ENCODE measurements at regions not wholly inside any gene's neighbourhood (a gene's known extent, or its start where the extent isn't known, plus 50 kb on each side); places are given as distances from the start of the nearest gene placed in this dataset.

DNA sequence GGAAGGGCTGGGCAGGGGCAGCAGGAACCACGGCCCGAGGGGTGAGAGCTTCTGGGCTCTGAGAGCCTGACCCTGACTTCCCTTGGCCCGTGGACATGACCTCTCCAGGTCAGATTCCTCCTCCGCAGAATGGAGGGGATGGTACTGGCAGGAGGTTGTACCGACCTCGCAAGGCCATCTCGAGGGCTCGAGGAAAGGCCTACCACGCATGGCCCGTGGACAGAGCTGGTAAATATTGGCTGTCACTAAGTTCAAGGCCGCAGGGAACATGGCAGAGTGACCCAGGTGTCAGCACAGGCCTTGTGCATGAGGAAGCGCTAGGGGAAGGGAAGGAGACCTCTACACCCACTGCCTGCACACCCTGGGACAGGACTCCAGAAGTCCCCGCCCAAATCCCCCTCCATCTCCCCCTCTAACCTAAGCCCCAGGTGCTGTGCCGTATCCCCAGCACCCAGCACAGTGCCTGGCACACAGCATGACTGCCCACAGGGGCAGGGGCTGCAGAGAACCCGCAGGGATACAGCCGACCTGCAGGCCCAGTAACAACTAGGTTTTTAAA lies 54.9 kb upstream of the PPP2R5C start:
- no peak for DNase-seq (ENCODE audit: low spot score)

DNA sequence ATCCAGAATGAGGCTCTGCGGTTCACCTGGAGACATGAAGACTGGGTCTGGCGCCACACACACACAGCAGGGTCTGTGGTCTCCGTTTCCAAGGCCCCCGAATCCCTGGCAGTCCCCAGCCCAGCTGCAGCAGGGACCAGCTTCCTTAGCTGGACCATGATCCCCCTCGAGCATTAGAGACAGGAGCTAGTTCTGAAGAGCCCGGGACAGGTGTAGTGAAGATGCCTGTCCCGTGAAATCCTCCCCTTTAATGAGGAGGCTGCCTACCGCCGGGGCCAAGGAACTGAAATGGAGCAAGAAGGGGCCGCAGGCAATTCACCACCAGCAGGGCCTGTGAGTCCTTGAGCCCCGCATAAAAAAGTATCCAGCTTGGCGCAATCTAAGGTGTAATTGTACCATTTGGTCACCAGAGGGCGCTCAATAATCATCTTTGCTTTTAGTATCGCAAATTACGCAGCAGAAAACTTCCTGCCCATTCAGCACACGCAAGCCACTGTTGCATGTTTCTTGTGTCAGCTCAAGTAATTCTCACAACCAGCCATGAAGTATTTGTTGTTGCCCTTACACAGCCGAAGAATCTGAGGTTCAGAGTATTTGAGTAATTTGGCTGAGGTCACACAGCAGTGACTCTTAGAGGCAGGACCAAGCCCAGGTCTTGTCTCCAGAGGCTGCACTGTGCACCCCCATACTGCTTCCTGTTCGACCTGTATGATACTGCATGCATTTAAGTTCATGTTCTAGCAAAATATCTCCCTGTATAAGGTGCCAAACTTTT lies 54.3 kb upstream of the PPP2R5C start:
- DNase-seq (ENCODE audit: low spot score), result peak; percentile 65

DNA sequence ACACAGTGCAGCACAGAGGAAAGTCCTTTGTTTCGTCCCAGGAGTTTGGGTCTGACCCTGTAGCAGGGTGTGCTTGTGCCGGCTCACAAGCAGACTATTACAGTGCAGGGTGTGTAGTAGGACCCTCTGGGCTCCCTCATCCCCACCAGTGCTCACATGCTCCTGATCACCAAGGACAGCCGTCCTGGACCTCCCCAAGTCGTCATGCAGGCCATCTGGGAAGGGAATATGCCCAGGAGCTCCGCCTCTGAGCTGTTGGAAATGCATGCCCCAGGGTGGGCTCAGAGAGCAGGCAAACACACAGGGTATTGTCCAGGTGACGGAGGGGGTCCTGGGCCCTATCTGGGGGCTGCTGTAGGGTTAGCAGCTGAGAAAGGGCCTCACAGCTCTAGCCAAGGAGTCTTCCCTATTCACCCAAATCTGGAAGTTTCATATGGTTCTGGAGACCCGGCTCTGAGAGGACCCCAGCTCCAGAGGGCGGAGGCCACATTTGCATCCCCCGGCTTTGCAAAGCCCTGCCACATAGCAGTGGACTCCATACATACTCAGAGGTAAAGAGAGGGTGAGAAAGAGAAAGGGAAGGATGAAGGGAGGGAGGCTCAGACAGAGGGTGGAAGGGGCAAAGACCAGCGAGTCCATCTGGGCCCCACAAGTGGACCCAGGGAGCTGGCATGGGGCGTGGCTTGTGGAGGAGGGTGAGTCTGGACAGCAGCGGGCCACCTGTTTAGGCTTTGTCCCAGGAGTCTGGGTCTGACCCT lies 53.5 kb upstream of the PPP2R5C start:
- no peak for DNase-seq (ENCODE audit: low spot score)

DNA sequence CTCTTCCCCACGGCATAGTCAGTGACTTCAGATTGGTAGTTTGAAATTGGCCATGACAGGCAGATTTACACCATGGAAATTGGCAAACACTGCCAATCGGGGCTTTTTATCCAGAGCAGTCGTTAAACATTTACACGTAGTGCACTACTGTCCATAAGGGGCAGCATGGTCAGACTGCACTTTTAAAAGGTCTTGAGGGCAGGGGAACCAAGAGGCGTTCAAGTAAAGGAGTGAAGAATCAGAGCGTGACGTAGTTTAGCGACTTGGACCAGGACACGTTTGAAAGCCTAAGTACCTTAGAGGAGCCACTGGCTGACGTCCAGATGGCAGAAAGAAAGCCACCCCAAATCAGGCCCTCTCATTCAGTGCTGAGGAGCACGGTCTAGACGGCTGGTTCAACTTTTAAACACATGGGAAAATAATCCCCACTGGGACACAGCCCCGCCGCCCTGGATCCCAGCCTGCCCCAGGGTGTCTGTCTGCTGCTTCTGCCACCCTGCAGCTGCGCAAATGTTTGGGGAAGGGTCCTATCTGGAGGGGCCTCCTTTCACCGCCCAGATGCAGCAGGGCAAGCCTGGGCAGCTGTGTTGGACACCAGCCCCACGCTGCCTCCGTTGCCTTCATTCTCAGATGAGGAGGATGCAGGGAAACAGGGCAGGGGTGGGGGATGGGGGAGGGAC lies 52.5 kb upstream of the PPP2R5C start:
- no peak for DNase-seq (ENCODE audit: low spot score)

- DNase-seq (ENCODE audit: low spot score), result no peak
Measured at GRCh38 chr14:101709533-101709881, 52.0 kb upstream of the PPP2R5C start.

- DNase-seq (ENCODE audit: low spot score), result no peak
Measured at GRCh38 chr14:101709962-101710931, 51.3 kb upstream of the PPP2R5C start.

- DNase-seq (ENCODE audit: low spot score), result no peak
Measured at GRCh38 chr14:101711041-101711856, 50.3 kb upstream of the PPP2R5C start.
